LNCaP clone FGC (cell line): ENCODE measurements at regions not wholly inside any gene's neighbourhood (a gene's known extent, or its start where the extent isn't known, plus 50 kb on each side); places are given as distances from the start of the nearest gene placed in this dataset.

Source experiments
- DNase-seq: peaks from one replicate; pipeline ENCODE4 v3.0.0-alpha.2; 2011; ENCODE audit warnings: low read depth
- H3K4me3 ChIP-seq: 2 replicates; pipeline ENCODE4 v1.5.1; 2011; ENCODE audit warnings: mild to moderate bottlenecking, low read depth, low read length, control low read depth
- TF ChIP-seq, protein P1 (sequence below): IDR thresholded peaks from 2 replicates; pipeline ENCODE4 v1.5.1; 2012; ENCODE audit warnings: mild to moderate bottlenecking; ENCODE audit not compliant: control insufficient read depth, insufficient read depth; ENCODE audit errors: extremely low read depth

DNA sequence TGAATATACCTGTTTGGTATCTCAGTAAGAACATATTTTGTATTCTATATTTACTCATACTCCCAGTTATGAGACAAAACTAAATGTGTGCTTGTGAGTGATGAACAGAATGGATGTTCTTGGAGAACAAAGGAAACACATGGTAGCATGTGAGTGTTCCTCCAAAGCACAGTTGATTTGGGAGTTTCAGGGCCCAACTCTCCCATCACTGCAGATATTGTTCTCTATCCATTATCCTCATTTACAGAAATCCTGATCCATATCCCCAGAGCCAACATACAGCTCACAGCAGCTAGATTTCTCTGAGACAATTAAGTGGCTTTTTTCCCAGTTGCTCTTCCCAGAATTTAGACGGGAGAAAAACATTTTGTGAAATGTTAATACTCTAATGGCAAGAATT is 75.6 kb upstream of the MAPRE2 start:
- H3K4me3 ChIP-seq = no peak overlapping the region
- no peak for DNase-seq
- TF ChIP-seq, protein P1, sequence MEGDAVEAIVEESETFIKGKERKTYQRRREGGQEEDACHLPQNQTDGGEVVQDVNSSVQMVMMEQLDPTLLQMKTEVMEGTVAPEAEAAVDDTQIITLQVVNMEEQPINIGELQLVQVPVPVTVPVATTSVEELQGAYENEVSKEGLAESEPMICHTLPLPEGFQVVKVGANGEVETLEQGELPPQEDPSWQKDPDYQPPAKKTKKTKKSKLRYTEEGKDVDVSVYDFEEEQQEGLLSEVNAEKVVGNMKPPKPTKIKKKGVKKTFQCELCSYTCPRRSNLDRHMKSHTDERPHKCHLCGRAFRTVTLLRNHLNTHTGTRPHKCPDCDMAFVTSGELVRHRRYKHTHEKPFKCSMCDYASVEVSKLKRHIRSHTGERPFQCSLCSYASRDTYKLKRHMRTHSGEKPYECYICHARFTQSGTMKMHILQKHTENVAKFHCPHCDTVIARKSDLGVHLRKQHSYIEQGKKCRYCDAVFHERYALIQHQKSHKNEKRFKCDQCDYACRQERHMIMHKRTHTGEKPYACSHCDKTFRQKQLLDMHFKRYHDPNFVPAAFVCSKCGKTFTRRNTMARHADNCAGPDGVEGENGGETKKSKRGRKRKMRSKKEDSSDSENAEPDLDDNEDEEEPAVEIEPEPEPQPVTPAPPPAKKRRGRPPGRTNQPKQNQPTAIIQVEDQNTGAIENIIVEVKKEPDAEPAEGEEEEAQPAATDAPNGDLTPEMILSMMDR = no peak

DNA sequence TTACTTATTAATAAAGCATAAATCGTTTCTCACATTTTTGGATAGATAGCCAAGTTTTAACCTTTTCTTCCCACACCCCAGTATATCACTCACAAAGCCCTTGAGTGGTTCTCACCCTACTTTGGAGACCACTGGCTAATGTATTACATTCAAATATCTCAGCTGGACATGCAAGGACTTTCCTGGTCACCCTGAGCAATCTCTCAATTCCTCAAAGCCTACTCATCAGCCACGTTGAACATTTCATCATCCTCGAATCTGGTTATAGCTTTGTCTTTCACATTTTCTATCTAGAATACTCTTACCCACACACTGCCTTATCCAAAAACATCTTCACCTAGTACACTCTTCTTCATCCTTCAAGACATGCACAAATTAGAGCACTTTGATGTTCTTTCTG is 71.1 kb upstream of the MAPRE2 start:
- DNase-seq = no peak
- H3K4me3 ChIP-seq = no peak overlapping the region
- TF ChIP-seq, protein P1 = no peak

DNA sequence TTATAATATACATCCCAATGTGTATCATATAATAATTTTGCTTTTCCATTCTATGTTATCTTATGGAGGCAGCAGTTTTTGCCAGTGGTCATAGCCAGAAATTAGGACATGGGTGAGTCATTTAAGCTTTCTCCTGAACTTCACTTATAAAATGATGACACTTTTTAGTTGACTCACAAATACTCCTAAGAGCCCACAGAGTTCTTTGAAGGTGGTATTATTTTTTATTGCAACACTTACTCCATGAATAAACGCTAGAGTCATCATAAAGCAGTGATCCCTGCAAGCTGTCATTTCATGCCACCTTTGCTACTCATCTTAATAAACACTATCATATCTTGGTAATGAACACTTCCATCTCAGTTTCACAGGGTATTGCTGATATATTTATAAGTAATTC is 69.9 kb upstream of the MAPRE2 start:
- TF ChIP-seq, protein P1 = no peak
- H3K4me3 ChIP-seq = no peak overlapping the region
- no peak for DNase-seq

DNA sequence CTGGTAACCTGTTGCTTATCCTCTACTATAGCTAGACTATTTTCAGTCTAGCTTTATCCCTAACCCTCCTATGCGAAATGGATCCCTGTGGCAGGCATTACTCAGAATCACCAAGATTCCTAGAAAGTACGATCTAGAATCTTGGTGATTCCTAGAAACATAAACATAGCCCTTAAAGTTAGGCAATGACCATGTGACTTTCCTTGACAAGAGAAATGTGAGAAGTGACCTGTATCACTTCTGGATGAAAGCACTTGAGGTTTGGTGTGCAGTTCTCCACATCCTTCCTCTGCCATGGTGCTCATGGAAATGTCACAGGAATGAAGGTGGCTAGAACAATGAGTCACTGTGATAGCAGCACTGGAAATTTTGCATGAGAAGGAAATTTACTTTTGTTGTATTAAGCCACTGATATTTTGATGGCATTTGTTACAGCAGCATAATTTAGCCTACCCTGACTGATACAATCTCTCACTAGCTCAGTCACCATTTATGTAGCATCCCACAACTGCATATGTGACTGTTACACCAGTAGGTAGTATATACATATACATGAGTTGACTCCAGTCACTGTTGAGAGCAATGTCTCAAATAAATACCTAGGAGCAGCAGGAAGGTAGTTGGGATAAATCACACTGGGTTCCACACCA is 68.3 kb upstream of the MAPRE2 start:
- no peak for DNase-seq
- TF ChIP-seq, protein P1 = no peak

DNA sequence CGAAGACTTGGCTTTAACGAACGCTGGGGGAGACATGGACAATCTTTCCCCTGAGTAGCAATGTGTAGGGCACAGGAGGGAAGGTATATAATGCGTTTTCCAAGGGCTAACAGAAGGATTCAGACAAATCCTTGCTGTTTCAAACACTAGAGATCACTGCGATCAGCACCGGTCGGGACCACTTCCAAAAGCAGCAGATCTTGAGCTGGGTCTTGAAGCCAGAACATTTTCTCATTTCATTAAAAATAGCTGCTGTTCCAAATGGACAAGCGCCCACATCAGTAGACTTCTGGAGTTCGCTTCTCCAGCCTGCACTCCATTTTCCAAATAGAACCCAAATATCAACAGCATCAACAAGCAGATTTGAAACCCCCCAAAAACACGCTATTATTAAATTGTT is 65.1 kb upstream of the MAPRE2 start:
- DNase-seq = no peak
- peak overlapping the region; percentile 62 for H3K4me3 ChIP-seq
- TF ChIP-seq, protein P1 = no peak

More for the DNA sequence above, 68.3 kb upstream of the MAPRE2 start:
- H3K4me3 ChIP-seq = no peak overlapping the region

DNA sequence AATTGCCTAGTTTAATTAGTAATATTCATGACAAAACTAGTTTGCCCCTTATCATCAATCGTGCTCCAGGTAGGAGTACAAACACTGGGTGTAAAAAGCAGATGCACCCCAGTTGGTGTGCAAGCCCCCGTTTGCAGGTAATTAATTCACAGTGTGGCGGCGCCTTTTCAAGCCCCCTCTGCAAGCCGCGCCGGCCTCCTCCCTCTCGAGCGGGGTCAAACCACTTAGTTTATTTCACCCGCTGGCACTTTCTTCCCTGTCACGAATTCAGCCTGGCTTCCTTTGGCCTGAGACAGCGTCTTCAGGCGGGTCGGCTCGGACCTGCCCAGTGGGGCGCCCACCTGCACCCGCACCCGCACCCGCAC is 64.7 kb upstream of the MAPRE2 start:
- peak overlapping the region; percentile 62 for H3K4me3 ChIP-seq
- TF ChIP-seq, protein P1 = no peak
- no peak for DNase-seq
